MV-4-11 (cell line): ENCODE measurements at regions not wholly inside any gene's neighbourhood (a gene's known extent, or its start where the extent isn't known, plus 50 kb on each side); places are given as distances from the start of the nearest gene placed in this dataset.
"Not testable (repeated sequence)": the region's sequence is repeated elsewhere in the genome, so short reads cannot be mapped to it uniquely, and the experiment has no call there.

Experiments
- DNase-seq: peaks from one replicate; lab custom pipeline; 2025; lab: John Stamatoyannopoulos, UW

- no peak for DNase-seq
Measured at GRCh38 chr3:104133630-104134029, 1233.1 kb upstream of the ALCAM start.

- no peak for DNase-seq
Measured at GRCh38 chr3:104137116-104137515, 1229.6 kb upstream of the ALCAM start.

- no peak for DNase-seq
Measured at GRCh38 chr3:104145164-104145563, 1221.5 kb upstream of the ALCAM start.

- DNase-seq: no peak
Measured at GRCh38 chr3:104149154-104149553, 1217.6 kb upstream of the ALCAM start.

- no peak for DNase-seq
Measured at GRCh38 chr3:104150724-104151123, 1216.0 kb upstream of the ALCAM start.

- no peak for DNase-seq
Measured at GRCh38 chr3:104154896-104155295, 1211.8 kb upstream of the ALCAM start.

GRCh38 chr3:104165866-104166265 lies 1200.8 kb upstream of the ALCAM start:
- DNase-seq: no peak

- DNase-seq: no peak
Measured at GRCh38 chr3:104168386-104168785, 1198.3 kb upstream of the ALCAM start.

GRCh38 chr3:104175696-104176095 lies 1191.0 kb upstream of the ALCAM start:
- DNase-seq: no peak

GRCh38 chr3:104176706-104177105 lies 1190.0 kb upstream of the ALCAM start:
- no peak for DNase-seq

- peak; percentile 47 for DNase-seq
Measured at GRCh38 chr3:104178680-104179079, 1188.0 kb upstream of the ALCAM start.

- DNase-seq: no peak
Measured at GRCh38 chr3:104180906-104181305, 1185.8 kb upstream of the ALCAM start.

- DNase-seq: no peak
Measured at GRCh38 chr3:104190681-104191080, 1176.0 kb upstream of the ALCAM start.

- DNase-seq: no peak
Measured at GRCh38 chr3:104198131-104198530, 1168.6 kb upstream of the ALCAM start.

GRCh38 chr3:104206925-104207324 lies 1159.8 kb upstream of the ALCAM start:
- DNase-seq: no peak

- no peak for DNase-seq
Measured at GRCh38 chr3:104214277-104214676, 1152.4 kb upstream of the ALCAM start.

GRCh38 chr3:104214937-104215336 lies 1151.8 kb upstream of the ALCAM start:
- no peak for DNase-seq

- not testable (repeated sequence) for DNase-seq
Measured at GRCh38 chr3:104219046-104219445, 1147.7 kb upstream of the ALCAM start.

GRCh38 chr3:104234442-104235194 lies 1132.1 kb upstream of the ALCAM start:
- no peak for DNase-seq

- DNase-seq: no peak
Measured at GRCh38 chr3:104244680-104245220, 1122.0 kb upstream of the ALCAM start.

GRCh38 chr3:104245261-104245660 lies 1121.4 kb upstream of the ALCAM start:
- no peak for DNase-seq

- no peak for DNase-seq
Measured at GRCh38 chr3:104245981-104246380, 1120.7 kb upstream of the ALCAM start.

GRCh38 chr3:104257486-104257885 lies 1109.2 kb upstream of the ALCAM start:
- no peak for DNase-seq

- DNase-seq: no peak
Measured at GRCh38 chr3:104263477-104263876, 1103.2 kb upstream of the ALCAM start.
